Progenitor cell of endocrine pancreas (in vitro differentiated cells): ENCODE measurements at regions not wholly inside any gene's neighbourhood (a gene's known extent, or its start where the extent isn't known, plus 50 kb on each side); places are given as distances from the start of the nearest gene placed in this dataset.
"Not testable (repeated sequence)": the region's sequence is repeated elsewhere in the genome, so short reads cannot be mapped to it uniquely, and the experiment has no call there.

Experiments
- DNase-seq: peaks from one replicate; pipeline ENCODE4 v3.0.0; 2021; ENCODE audit warnings: low spot score; ENCODE audit not compliant: unreplicated experiment
- H3K27ac Mint-ChIP-seq: 2 replicates; pipeline ENCODE4 v1.8.0; 2021; ENCODE audit warnings: mild to moderate bottlenecking, moderate library complexity, mixed read lengths
- H3K27me3 Mint-ChIP-seq: 2 replicates; pipeline ENCODE4 v1.8.0; 2021; ENCODE audit warnings: mixed read lengths
- H3K36me3 Mint-ChIP-seq: 2 replicates; pipeline ENCODE4 v1.8.0; 2022; ENCODE audit warnings: mixed read lengths; ENCODE audit not compliant: insufficient read depth
- H3K4me1 Mint-ChIP-seq: 2 replicates; pipeline ENCODE4 v1.8.0; 2021; ENCODE audit warnings: low read depth, mixed read lengths
- H3K4me3 Mint-ChIP-seq: 2 replicates; pipeline ENCODE4 v1.8.0; 2021; ENCODE audit warnings: low read depth, mild to moderate bottlenecking, moderate library complexity, mixed read lengths
- H3K9me3 Mint-ChIP-seq: 2 replicates; pipeline ENCODE4 v1.8.0; 2021; ENCODE audit warnings: low read depth, mixed read lengths
- TF ChIP-seq, protein P1 (sequence below): fragments of 200-600 bp; sonication (generic); IDR thresholded peaks from one replicate; pipeline ENCODE4 v1.5.0; 2021; ENCODE audit warnings: antibody characterized with exemption, mild to moderate bottlenecking; ENCODE audit not compliant: unreplicated experiment

DNA sequence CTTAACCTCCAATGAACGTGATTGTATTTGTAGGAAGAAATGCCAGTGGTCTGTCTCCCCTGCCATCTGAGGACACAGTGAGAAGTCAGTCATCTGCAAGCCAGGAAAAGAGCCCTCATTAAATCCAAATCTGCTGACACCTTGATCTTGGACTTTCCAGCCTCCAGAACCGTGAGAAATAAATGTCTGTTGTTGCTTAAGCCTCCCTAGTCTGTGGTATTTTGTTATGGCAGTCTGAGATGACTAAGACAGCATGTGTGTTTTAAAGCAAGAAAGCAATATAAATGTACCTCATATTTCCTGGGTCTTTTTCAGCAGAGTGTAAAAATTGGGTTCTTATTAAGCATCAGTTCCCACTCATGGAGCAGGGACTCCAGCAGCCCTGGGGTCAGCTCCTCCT is 177.9 kb upstream of the NLRP1 start:
- no peak for DNase-seq
- Mint-ChIP-seq H3K9me3 (no peaks in the 10 kb centered on the region), H3K27ac (no peak overlapping the region), H3K4me3 (no peak overlapping the region), H3K4me1 (peaks cover 4% of the 10 kb centered on the region), H3K36me3 (no peaks in the 10 kb centered on the region), H3K27me3 (peaks cover 47% of the 10 kb centered on the region)
- TF ChIP-seq, protein P1, sequence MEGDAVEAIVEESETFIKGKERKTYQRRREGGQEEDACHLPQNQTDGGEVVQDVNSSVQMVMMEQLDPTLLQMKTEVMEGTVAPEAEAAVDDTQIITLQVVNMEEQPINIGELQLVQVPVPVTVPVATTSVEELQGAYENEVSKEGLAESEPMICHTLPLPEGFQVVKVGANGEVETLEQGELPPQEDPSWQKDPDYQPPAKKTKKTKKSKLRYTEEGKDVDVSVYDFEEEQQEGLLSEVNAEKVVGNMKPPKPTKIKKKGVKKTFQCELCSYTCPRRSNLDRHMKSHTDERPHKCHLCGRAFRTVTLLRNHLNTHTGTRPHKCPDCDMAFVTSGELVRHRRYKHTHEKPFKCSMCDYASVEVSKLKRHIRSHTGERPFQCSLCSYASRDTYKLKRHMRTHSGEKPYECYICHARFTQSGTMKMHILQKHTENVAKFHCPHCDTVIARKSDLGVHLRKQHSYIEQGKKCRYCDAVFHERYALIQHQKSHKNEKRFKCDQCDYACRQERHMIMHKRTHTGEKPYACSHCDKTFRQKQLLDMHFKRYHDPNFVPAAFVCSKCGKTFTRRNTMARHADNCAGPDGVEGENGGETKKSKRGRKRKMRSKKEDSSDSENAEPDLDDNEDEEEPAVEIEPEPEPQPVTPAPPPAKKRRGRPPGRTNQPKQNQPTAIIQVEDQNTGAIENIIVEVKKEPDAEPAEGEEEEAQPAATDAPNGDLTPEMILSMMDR: no peak

DNA sequence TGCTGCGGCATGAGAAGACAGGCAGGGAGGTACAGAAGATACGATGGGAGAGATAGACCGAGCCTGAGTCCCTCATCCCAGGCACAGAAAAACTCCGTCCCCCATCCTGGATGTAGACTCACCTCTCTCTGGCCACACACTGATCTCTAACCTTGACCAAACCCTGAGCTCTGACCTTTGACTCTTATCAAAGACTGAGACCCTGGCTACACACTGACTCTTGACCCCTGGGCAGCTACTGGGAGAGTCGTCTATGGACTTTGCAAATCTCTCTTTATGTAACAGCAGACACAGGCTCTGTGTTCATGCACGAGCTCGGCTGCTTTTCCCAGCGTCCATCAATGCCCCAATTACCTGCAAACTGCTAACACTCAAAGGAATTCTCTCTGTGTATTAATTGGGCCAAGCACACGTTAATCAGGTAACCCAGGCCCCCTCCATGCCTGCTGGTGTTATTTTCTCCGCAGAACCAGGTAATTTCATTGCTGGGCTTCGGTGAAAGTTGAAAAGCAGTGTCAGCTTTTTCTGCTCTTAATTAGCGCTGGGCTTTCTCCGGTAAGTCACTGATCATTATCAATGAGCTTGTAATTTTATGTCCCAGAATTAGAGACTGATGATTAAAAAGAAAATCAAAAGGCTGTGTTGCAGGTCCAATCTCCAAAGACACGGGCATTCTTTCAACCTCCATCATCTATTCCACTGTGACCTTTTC is 179.4 kb upstream of the NLRP1 start:
- TF ChIP-seq, protein P1: no peak
- Mint-ChIP-seq H3K4me3 (no peak overlapping the region), H3K4me1 (peaks cover 2% of the 10 kb centered on the region), H3K36me3 (no peaks in the 10 kb centered on the region), H3K27ac (no peak overlapping the region), H3K9me3 (no peaks in the 10 kb centered on the region), H3K27me3 (peaks cover 58% of the 10 kb centered on the region)
- DNase-seq: no peak

DNA sequence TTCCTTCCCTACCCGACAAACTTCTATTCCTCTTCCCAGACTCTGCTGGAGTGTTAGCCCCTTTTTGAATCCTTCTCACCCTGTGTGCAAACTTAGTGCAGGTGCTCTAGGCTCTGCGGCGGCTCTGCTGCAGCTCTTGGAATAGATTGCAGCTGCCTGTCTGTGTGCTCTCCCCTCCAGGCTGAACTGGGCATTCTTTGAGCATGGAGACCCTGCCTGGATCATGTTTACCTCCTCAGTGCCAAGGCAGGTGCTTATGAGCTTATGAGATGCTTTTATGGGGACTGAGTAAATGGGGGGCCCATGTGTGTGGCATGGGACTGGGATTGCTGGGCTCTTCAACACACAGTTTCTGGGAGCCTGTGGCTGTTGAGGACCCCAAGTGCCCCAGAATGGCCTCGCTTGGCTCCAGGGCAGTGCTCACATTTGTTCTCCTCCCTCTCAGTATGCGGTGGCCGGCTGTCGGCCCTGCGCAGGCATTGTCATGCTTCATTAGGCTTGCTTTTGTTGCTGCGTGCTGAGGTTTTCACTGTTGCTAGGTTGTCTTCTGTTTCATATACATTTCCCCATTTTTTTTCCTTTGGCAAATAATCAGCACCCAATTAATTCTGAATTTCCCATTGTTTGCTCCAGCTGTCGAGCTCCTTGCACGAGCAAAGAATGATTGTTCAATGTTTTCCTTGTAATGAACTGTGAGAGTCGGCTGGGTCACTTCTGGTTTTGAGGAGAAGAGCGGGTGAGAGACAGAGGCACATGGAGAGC is 185.5 kb upstream of the NLRP1 start:
- no peak for DNase-seq
- Mint-ChIP-seq H3K27ac (no peak overlapping the region), H3K27me3 (peaks cover 37% of the 10 kb centered on the region), H3K4me1 (peaks cover 5% of the 10 kb centered on the region), H3K36me3 (no peaks in the 10 kb centered on the region), H3K9me3 (no peaks in the 10 kb centered on the region), H3K4me3 (no peak overlapping the region)
- TF ChIP-seq, protein P1: no peak

DNA sequence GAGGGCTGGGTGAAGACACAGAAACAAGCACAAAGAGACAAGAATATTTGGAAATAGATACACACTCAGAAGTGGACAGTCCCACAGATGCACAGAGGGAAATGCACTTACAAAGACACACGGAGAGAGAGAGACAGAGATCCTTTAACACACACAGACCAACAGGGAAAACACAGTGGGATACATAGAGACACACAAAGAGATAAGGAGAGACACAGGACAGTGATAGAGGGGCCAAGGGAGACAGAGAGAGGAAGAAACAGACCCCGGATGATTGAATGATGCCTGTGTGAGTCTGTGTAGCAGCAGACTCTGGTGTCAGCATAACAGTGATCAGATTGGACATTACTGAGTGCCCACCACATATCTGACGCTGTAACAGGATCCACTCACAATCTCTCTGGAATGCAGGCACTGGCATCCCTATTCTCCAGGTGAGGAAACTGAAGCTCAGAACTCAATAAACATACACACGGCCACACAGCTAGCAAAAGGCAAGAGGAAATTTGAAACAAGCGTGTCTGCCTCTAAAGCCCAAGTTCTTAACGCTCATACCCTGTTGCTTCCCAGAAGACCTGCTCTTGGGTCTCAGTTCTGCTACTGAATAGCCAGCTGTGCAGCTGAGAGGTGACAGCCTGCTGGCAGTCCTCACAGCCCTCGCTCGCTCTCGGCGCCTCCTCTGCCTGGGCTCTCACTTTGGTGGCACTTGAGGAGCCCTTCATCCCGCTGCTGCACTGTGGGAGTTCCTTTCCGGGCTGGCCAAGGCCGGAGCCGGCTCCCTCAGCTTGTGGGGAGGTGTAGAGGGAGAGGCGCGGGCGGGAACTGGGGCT is 186.3 kb upstream of the NLRP1 start:
- Mint-ChIP-seq H3K27me3 (peaks cover 37% of the 10 kb centered on the region), H3K4me1 (peaks cover 7% of the 10 kb centered on the region), H3K36me3 (no peaks in the 10 kb centered on the region), H3K9me3 (no peaks in the 10 kb centered on the region), H3K4me3 (peak overlapping the region; percentile 50), H3K27ac (no peak overlapping the region)
- TF ChIP-seq, protein P1: no peak
- no peak for DNase-seq

DNA sequence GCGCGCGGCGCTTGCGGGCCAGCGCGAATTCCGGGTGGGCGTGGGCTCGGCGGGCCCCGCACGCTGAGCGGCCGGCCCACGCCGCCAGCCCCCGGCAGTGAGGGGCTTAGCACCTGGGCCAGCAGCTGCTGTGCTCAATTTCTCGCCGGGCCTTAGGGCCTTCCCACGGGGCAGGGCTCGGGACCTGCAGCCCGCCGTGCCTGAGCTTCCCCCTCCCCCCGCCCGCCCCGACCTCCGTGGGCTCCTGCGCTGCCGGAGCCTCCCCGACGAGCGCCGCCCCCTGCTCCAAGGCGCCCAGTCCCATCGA is 186.9 kb upstream of the NLRP1 start:
- not testable (repeated sequence) for H3K4me3 Mint-ChIP-seq, H3K36me3 Mint-ChIP-seq, H3K27ac Mint-ChIP-seq, DNase-seq, H3K9me3 Mint-ChIP-seq, H3K4me1 Mint-ChIP-seq
- H3K27me3 Mint-ChIP-seq: peaks cover 35% of the 10 kb centered on the region

DNA sequence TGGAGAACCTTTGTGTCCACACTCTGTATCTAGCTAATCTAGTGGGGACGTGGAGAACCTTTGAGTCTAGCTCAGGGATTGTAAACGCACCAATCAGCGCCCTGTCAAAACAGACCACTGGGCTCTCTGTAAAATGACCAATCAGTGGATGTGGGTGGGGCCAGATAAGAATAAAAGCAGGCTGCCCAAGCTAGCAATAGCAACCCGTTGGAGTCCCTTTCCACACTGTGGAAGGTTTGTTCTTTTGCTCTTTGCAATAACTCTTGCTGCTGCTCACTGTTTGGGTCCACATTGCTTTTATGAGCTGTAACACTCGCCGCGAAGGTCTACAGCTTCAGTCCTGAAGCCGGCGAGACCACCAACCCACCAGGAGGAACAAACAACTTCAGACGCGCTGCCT is 187.7 kb upstream of the NLRP1 start:
- not testable (repeated sequence) for H3K4me3 Mint-ChIP-seq, H3K36me3 Mint-ChIP-seq, H3K9me3 Mint-ChIP-seq, H3K27ac Mint-ChIP-seq, H3K4me1 Mint-ChIP-seq, DNase-seq
- peaks cover 31% of the 10 kb centered on the region for H3K27me3 Mint-ChIP-seq
